LNCAP (cell line): ENCODE measurements at regions not wholly inside any gene's neighbourhood (a gene's known extent, or its start where the extent isn't known, plus 50 kb on each side); places are given as distances from the start of the nearest gene placed in this dataset.

Experiments used
- CTCF ChIP-seq: fragments of 450-650 bp; IDR thresholded peaks from 2 replicates; pipeline ENCODE4 v1.5.1; 2017; ENCODE audit warnings: mild to moderate bottlenecking

- no peak for TF ChIP-seq CTCF
Observed at GRCh38 chr5:106415541-106415940, 1255.2 kb downstream of the EFNA5 start.

GRCh38 chr5:106414342-106414741, 1256.4 kb downstream of the EFNA5 start:
- no peak for TF ChIP-seq CTCF

- TF ChIP-seq CTCF: no peak
Observed at GRCh38 chr5:106412606-106413005, 1258.1 kb downstream of the EFNA5 start.

GRCh38 chr5:106408570-106408969, 1262.2 kb downstream of the EFNA5 start:
- TF ChIP-seq CTCF: no peak

GRCh38 chr5:106408141-106408540, 1262.6 kb downstream of the EFNA5 start:
- TF ChIP-seq CTCF: no peak

GRCh38 chr5:106401561-106401960, 1269.2 kb downstream of the EFNA5 start:
- TF ChIP-seq CTCF: no peak

- TF ChIP-seq CTCF: no peak
Observed at GRCh38 chr5:106399391-106399790, 1271.3 kb downstream of the EFNA5 start.

GRCh38 chr5:106397700-106398099, 1273.0 kb downstream of the EFNA5 start:
- no peak for TF ChIP-seq CTCF
